Neuronal stem cell (in vitro differentiated cells): ENCODE measurements at regions not wholly inside any gene's neighbourhood (a gene's known extent, or its start where the extent isn't known, plus 50 kb on each side); places are given as distances from the start of the nearest gene placed in this dataset.

ENCODE experiments used
- DNase-seq: peaks from one replicate; pipeline ENCODE4 v3.0.0-alpha.2; 2013; ENCODE audit warnings: low spot score
- H2AFZ ChIP-seq: one replicate; pipeline ENCODE4 v1.6.1; 2013; ENCODE audit warnings: mild to moderate bottlenecking, low read length, inconsistent platforms
- H2AK5ac ChIP-seq: 2 replicates; pipeline ENCODE4 v1.6.1; 2013; ENCODE audit warnings: low read depth, mild to moderate bottlenecking, inconsistent platforms, low read length, moderate library complexity, mixed read lengths
- H2BK120ac ChIP-seq: 2 replicates; pipeline ENCODE4 v1.6.1; 2013; ENCODE audit warnings: low read depth, mild to moderate bottlenecking, inconsistent platforms, low read length, moderate library complexity, mixed read lengths
- H2BK12ac ChIP-seq: one replicate; pipeline ENCODE4 v1.6.1; 2013; ENCODE audit warnings: low read length, inconsistent platforms
- H2BK15ac ChIP-seq: 2 replicates; pipeline ENCODE4 v1.6.1; 2013; ENCODE audit warnings: mild to moderate bottlenecking, low read length, inconsistent platforms, mixed read lengths
- H2BK5ac ChIP-seq: one replicate; pipeline ENCODE4 v1.6.1; 2013; ENCODE audit warnings: inconsistent platforms, mild to moderate bottlenecking, low read length, moderate library complexity
- H3K14ac ChIP-seq: one replicate; pipeline ENCODE4 v1.6.1; 2013; ENCODE audit warnings: low read length, inconsistent platforms
- H3K18ac ChIP-seq: 2 replicates; pipeline ENCODE4 v1.6.1; 2013; ENCODE audit warnings: low read length, inconsistent platforms
- H3K23ac ChIP-seq: 2 replicates; pipeline ENCODE4 v1.6.1; 2013; ENCODE audit warnings: low read depth, mild to moderate bottlenecking, mixed read lengths, low read length, inconsistent platforms; ENCODE audit not compliant: poor library complexity
- H3K27ac ChIP-seq: replicated peaks from 3 replicates; pipeline ENCODE4 v1.5.1; 2013; ENCODE audit warnings: low read length, inconsistent platforms
- H3K27me3 ChIP-seq, 3 experiments: 2 replicates each; pipeline ENCODE4 v1.6.1; 2013; ENCODE audit warnings: low read length in 3 of 3, mild to moderate bottlenecking in 2 of 3, inconsistent platforms in 1 of 3, low read depth in 1 of 3, mixed read lengths in 1 of 3, moderate library complexity in 1 of 3; ENCODE audit not compliant: control insufficient read depth in 3 of 3, insufficient read depth in 3 of 3
- H3K36me3 ChIP-seq, 2 donors: replicated peaks in 1 of 2; 2 replicates each; pipeline ENCODE4 v1.6.1; 2013; ENCODE audit warnings: low read length in 2 of 2; ENCODE audit not compliant: control insufficient read depth in 2 of 2, insufficient read depth in 2 of 2
- H3K4ac ChIP-seq: 2 replicates; pipeline ENCODE4 v1.6.1; 2013; ENCODE audit warnings: inconsistent platforms, mild to moderate bottlenecking, low read length, moderate library complexity
- H3K4me1 ChIP-seq, 2 donors: 1 replicate in 1 of 2; 2 replicates in 1 of 2; pipeline ENCODE4 v1.6.1; 2013; ENCODE audit warnings: low read length in 2 of 2, low read depth in 1 of 2; ENCODE audit not compliant: control insufficient read depth in 2 of 2, insufficient read depth in 1 of 2
- H3K4me2 ChIP-seq: one replicate; pipeline ENCODE4 v1.6.1; 2013; ENCODE audit warnings: mild to moderate bottlenecking, low read length, inconsistent platforms; ENCODE audit not compliant: insufficient read depth, poor library complexity, severe bottlenecking
- H3K4me3 ChIP-seq, 2 donors: 2 replicates each; pipeline ENCODE4 v1.5.1; 2013; ENCODE audit warnings: low read length in 2 of 2, mild to moderate bottlenecking in 2 of 2, inconsistent platforms in 1 of 2, moderate library complexity in 1 of 2
- H3K79me1 ChIP-seq: one replicate; pipeline ENCODE4 v1.6.1; 2013; ENCODE audit warnings: low read depth, mild to moderate bottlenecking, inconsistent platforms, low read length, moderate library complexity
- H3K9ac ChIP-seq: one replicate; pipeline ENCODE4 v1.6.1; 2013; ENCODE audit warnings: mild to moderate bottlenecking, low read depth, low read length, inconsistent platforms; ENCODE audit not compliant: poor library complexity
- H3K9me3 ChIP-seq, 2 donors: replicated peaks in 1 of 2; 2 replicates each; pipeline versions ENCODE3 to v1.6.1; 2013; ENCODE audit warnings: low read length in 2 of 2, mild to moderate bottlenecking in 2 of 2, inconsistent platforms in 1 of 2, low read depth in 1 of 2, mixed read lengths in 1 of 2, moderate library complexity in 1 of 2; ENCODE audit not compliant: control insufficient read depth in 2 of 2, insufficient read depth in 1 of 2
- H4K8ac ChIP-seq: one replicate; pipeline ENCODE4 v1.6.1; 2013; ENCODE audit warnings: low read depth, mild to moderate bottlenecking, inconsistent platforms, low read length, moderate library complexity
- H4K91ac ChIP-seq: one replicate; pipeline ENCODE4 v1.6.1; 2013; ENCODE audit warnings: low read length, low read depth, mild to moderate bottlenecking, inconsistent platforms; ENCODE audit not compliant: poor library complexity
- WGBS, 2 donors: extraction: QIAGEN DNeasy Blood & Tissue Kit; methylation state at CpG; one replicate each; pipeline ENCODE4 v1.1.7; 2013; ENCODE audit warnings: missing lambda C conversion rate in 2 of 2, mixed read lengths in 1 of 2; ENCODE audit not compliant: insufficient read length in 2 of 2, insufficient replicate concordance in 1 of 2; ENCODE audit errors: extremely low coverage in 2 of 2; 5-methylcytosine and 5-hydroxymethylcytosine counted together

DNA sequence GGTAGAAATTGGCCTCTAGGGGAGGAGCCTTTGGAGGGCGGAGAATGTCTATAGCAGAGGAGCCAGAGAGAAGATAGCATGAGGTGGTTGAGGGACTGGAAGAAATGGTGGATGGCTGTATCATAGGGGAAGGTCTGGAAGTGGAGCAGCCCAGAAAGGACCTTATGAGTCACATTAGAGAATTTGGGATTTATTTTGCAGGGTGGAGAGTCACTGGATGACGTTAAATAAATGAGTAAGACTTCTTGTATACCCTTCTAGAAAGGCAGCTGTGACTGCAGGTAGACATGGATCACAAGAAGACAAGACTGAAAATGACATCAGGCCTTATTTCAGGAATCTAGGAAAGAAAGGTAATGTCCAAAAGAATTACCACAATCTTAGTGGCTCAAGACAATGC, 208.2 kb upstream of the TMTC1 start:
- Histone ChIP-seq H2AFZ (peak overlapping the region; percentile 15), H3K9ac (no peak overlapping the region), H3K14ac (no peak overlapping the region), H2AK5ac (no peak overlapping the region), H3K36me3 (no peaks in the 10 kb centered on the region), H3K4me3 (no peak overlapping the region), H3K79me1 (no peaks in the 10 kb centered on the region), H3K27ac (no peak overlapping the region), H3K18ac (no peak overlapping the region), H4K91ac (no peak overlapping the region), H4K8ac (no peak overlapping the region), H3K27me3 (no peaks in the 10 kb centered on the region), H3K4me1 (no peaks in the 10 kb centered on the region), H3K23ac (no peak overlapping the region), H3K9me3 (no peaks in the 10 kb centered on the region), H2BK5ac (no peak overlapping the region), H2BK120ac (no peak overlapping the region), H2BK12ac (no peak overlapping the region), H3K4ac (no peak overlapping the region), H3K4me2 (no peak overlapping the region), H2BK15ac (no peak overlapping the region)
- WGBS, 2 donors, result no CpG with 5 or more reads among the region's 2 CpGs
- no peak for DNase-seq

DNA sequence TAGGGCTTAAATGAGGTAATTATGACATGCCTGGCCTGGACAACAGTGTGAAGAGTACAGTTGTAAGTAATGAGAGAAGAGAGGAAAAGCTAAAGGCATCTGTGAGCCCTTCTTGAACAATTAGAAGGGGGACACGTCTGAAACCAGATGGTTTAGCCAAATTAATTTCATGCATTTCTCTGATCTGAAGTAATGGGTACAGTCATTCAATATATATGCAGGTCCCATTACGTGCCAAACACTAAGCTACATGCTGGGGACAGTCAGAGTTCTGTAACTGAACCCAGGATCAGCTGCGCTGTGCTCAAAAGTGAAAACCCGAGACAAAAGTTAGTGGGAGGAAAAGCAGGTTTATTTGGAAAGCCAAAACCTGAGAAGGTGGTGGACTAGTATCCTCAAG, 207.2 kb upstream of the TMTC1 start:
- no peak overlapping the region for H3K18ac ChIP-seq
- H3K14ac ChIP-seq, result no peak overlapping the region
- no peaks in the 10 kb centered on the region for H3K27me3 ChIP-seq
- no peak overlapping the region for H3K9ac ChIP-seq
- no peak overlapping the region for H2AK5ac ChIP-seq
- no peak overlapping the region for H2BK5ac ChIP-seq
- no peaks in the 10 kb centered on the region for H3K9me3 ChIP-seq
- H2BK15ac ChIP-seq, result no peak overlapping the region
- H3K27ac ChIP-seq, result no peak overlapping the region
- no peak overlapping the region for H2BK120ac ChIP-seq
- H4K91ac ChIP-seq, result no peak overlapping the region
- no peak for DNase-seq
- H2AFZ ChIP-seq, result no peak overlapping the region
- H3K4me1 ChIP-seq, result no peaks in the 10 kb centered on the region
- H3K23ac ChIP-seq, result no peak overlapping the region
- H4K8ac ChIP-seq, result no peak overlapping the region
- H2BK12ac ChIP-seq, result no peak overlapping the region
- no peaks in the 10 kb centered on the region for H3K79me1 ChIP-seq
- WGBS, 2 donors, result no CpG with 5 or more reads among the region's 4 CpGs
- no peaks in the 10 kb centered on the region for H3K36me3 ChIP-seq
- no peak overlapping the region for H3K4me2 ChIP-seq
- H3K4ac ChIP-seq, result no peak overlapping the region
- H3K4me3 ChIP-seq, result no peak overlapping the region

DNA sequence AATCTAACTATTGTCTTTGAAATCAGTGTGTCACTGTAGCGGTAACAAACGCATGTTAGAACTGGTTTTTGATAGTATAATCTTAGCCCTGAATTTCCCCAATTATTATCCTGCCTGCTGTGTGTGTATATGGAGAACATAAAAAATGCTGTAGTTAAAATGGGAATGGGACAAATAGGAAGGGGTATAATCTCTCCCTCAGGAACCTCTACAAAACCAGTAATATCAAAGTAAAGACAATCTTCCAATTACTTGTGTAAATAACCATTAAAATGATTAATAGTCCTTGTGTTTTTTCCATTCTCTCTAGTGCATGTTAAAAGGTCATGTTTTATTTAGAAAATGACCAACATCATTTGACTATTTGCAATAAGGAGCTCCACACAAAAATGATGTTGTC, 200.1 kb upstream of the TMTC1 start:
- H3K4me1 ChIP-seq, result no peaks in the 10 kb centered on the region
- no peak overlapping the region for H3K9ac ChIP-seq
- H2AK5ac ChIP-seq, result no peak overlapping the region
- H3K4me2 ChIP-seq, result no peak overlapping the region
- no peak overlapping the region for H3K27ac ChIP-seq
- H3K14ac ChIP-seq, result no peak overlapping the region
- no peak overlapping the region for H3K4me3 ChIP-seq
- H3K36me3 ChIP-seq, result no peaks in the 10 kb centered on the region
- no peak overlapping the region for H2BK120ac ChIP-seq
- DNase-seq, result no peak
- no peak overlapping the region for H4K91ac ChIP-seq
- H3K79me1 ChIP-seq, result no peaks in the 10 kb centered on the region
- no peak overlapping the region for H2BK12ac ChIP-seq
- no peak overlapping the region for H2BK5ac ChIP-seq
- peaks cover 0 to 2% of the 10 kb centered on the region in 2 donors for H3K9me3 ChIP-seq
- H3K18ac ChIP-seq, result no peak overlapping the region
- H2AFZ ChIP-seq, result no peak overlapping the region
- no CpG with 5 or more reads among the region's 2 CpGs for WGBS, 2 donors
- no peak overlapping the region for H3K4ac ChIP-seq
- no peaks in the 10 kb centered on the region for H3K27me3 ChIP-seq
- no peak overlapping the region for H2BK15ac ChIP-seq
- no peak overlapping the region for H3K23ac ChIP-seq
- no peak overlapping the region for H4K8ac ChIP-seq

DNA sequence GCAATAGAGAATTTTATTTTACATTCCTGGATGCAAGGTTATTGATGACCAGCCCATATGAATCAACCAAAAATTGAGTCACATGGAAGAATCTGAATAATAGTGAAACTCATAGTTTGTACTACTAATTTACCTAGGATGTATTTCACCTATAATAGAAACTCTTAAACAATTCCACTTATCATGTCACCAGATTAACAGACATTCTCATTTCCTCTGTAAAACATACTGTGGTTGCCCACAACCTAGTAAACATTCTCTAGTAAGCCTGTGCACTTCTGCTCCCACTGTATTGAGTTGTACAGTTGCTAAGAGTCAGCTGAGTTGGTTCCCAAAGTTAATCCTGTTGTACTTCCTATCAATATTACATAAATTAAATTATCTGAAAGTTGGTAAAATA, 196.6 kb upstream of the TMTC1 start:
- H3K18ac ChIP-seq, result no peak overlapping the region
- H2BK15ac ChIP-seq, result no peak overlapping the region
- H3K4ac ChIP-seq, result no peak overlapping the region
- H4K8ac ChIP-seq, result no peak overlapping the region
- H3K4me1 ChIP-seq, result no peaks in the 10 kb centered on the region
- no peak overlapping the region for H2BK12ac ChIP-seq
- H3K27me3 ChIP-seq, result no peaks in the 10 kb centered on the region
- H2AK5ac ChIP-seq, result no peak overlapping the region
- no peak overlapping the region for H3K14ac ChIP-seq
- H3K4me3 ChIP-seq, result no peak overlapping the region
- DNase-seq, result no peak
- no peaks in the 10 kb centered on the region for H3K79me1 ChIP-seq
- H3K4me2 ChIP-seq, result no peak overlapping the region
- no peak overlapping the region for H2BK120ac ChIP-seq
- H3K9me3 ChIP-seq, result peaks cover 0 to 2% of the 10 kb centered on the region in 2 donors
- H3K23ac ChIP-seq, result no peak overlapping the region
- H3K36me3 ChIP-seq, result no peaks in the 10 kb centered on the region
- H3K27ac ChIP-seq, result no peak overlapping the region
- no peak overlapping the region for H3K9ac ChIP-seq
- H4K91ac ChIP-seq, result no peak overlapping the region
- no peak overlapping the region for H2AFZ ChIP-seq
- H2BK5ac ChIP-seq, result no peak overlapping the region
